Kidney (tissue), 13 donors: ENCODE measurements at regions not wholly inside any gene's neighbourhood (a gene's known extent, or its start where the extent isn't known, plus 50 kb on each side); places are given as distances from the start of the nearest gene placed in this dataset.
"Not testable (repeated sequence)": the region's sequence is repeated elsewhere in the genome, so short reads cannot be mapped to it uniquely, and the experiment has no call there.

Source experiments
- DNase-seq, 5 donors: peaks; one replicate each; pipeline ENCODE4 v3.0.0-alpha.2; 2013 to 2020
- FAIRE-seq: peaks from 2 replicates; lab custom pipeline; 2012; peaks lifted over from hg19 to GRCh38; lab: Jason Lieb, UNC
- H3K27ac ChIP-seq, 2 donors: one replicate each; pipeline ENCODE4 v1.7.0; 2013; ENCODE audit warnings: low read depth in 2 of 2, low read length in 2 of 2, inconsistent platforms in 1 of 2
- H3K27me3 ChIP-seq: one replicate; pipeline ENCODE4 v1.7.1; 2013; ENCODE audit warnings: low read length, inconsistent platforms; ENCODE audit not compliant: control insufficient read depth, insufficient read depth
- H3K36me3 ChIP-seq, 3 donors: one replicate each; pipeline versions ENCODE4 v1.7.0 to v1.7.1; 2013; ENCODE audit warnings: low read length in 3 of 3, control low read depth in 1 of 3, inconsistent platforms in 1 of 3; ENCODE audit not compliant: insufficient read depth in 3 of 3, control insufficient read depth in 2 of 3
- H3K4me1 ChIP-seq, 3 donors: one replicate each; pipeline versions ENCODE4 v1.7.0 to v1.7.1; 2013; ENCODE audit warnings: low read length in 3 of 3, inconsistent platforms in 1 of 3, low read depth in 1 of 3; ENCODE audit not compliant: control insufficient read depth in 2 of 3, insufficient read depth in 2 of 3
- H3K4me3 ChIP-seq, 3 donors: one replicate each; pipeline versions ENCODE4 v1.7.0 to v1.8.1; 2013; ENCODE audit warnings: low read length in 3 of 3, control low read depth in 1 of 3, inconsistent platforms in 1 of 3
- H3K9ac ChIP-seq, 3 donors: one replicate each; pipeline versions ENCODE4 v1.7.0 to v1.7.1; 2013; ENCODE audit warnings: low read length in 3 of 3, control low read depth in 1 of 3, inconsistent platforms in 1 of 3
- H3K9me3 ChIP-seq, 3 donors: one replicate each; pipeline versions ENCODE4 v1.7.0 to v1.7.1; 2013; ENCODE audit warnings: low read length in 3 of 3, control low read depth in 1 of 3, inconsistent platforms in 1 of 3; ENCODE audit not compliant: control insufficient read depth in 2 of 3, insufficient read depth in 1 of 3
- CTCF ChIP-seq: IDR thresholded peaks from 3 replicates; pipeline ENCODE4 v1.5.1; 2012; ENCODE audit warnings: mild to moderate bottlenecking, moderate library complexity, borderline replicate concordance; ENCODE audit not compliant: insufficient read depth; ENCODE audit errors: extremely low read depth
- intact Hi-C: fragments of 100-400 bp; cut with DNase I; formaldehyde crosslinking; loops from one replicate; pipeline ENCODE4 v1.11.1; 2022
- donor health status: control.
- donor health status: control.
- donor health status: control.
- donor health status: control.
- donor health status: control.
- donor health status: DM: yes; HTN: yes; CAD: no.
- donor health status: Normal renal cell carcinoma (clear cell type).

GRCh38 chr4:3377557-3377956, 64.2 kb upstream of the HGFAC start:
- no peak for TF ChIP-seq CTCF
- intact Hi-C loops: no loop called here
- DNase-seq: no peak
- Histone ChIP-seq H3K27me3 (no peaks in the 10 kb centered on the region), H3K27ac (no peak overlapping the region), H3K4me3 (no peak overlapping the region), H3K9ac (no peak overlapping the region), H3K9me3 (no peaks in the 10 kb centered on the region), H3K4me1 (peaks cover 0 to 4% (median 0%) of the 10 kb centered on the region in 3 donors), H3K36me3 (no peaks in the 10 kb centered on the region)
- FAIRE-seq: no peak

- H3K27me3 ChIP-seq, intact Hi-C loops, DNase-seq, FAIRE-seq, H3K9ac ChIP-seq, H3K27ac ChIP-seq, H3K36me3 ChIP-seq, H3K9me3 ChIP-seq, H3K4me1 ChIP-seq, H3K4me3 ChIP-seq: not testable (repeated sequence)
Measured at GRCh38 chr4:3380336-3380735, 61.4 kb upstream of the HGFAC start.

- H3K27me3 ChIP-seq, FAIRE-seq, DNase-seq, H3K36me3 ChIP-seq, H3K4me1 ChIP-seq, intact Hi-C loops, H3K9me3 ChIP-seq, H3K4me3 ChIP-seq, H3K9ac ChIP-seq, H3K27ac ChIP-seq: not testable (repeated sequence)
Measured at GRCh38 chr4:3381208-3381607, 60.6 kb upstream of the HGFAC start.

- TF ChIP-seq CTCF: no peak
- DNase-seq (no peak), FAIRE-seq (no peak)
- Histone ChIP-seq H3K9me3 (no peaks in the 10 kb centered on the region), H3K4me3 (no peak overlapping the region), H3K27me3 (no peaks in the 10 kb centered on the region), H3K9ac (no peak overlapping the region), H3K36me3 (no peaks in the 10 kb centered on the region), H3K27ac (no peak overlapping the region), H3K4me1 (peaks cover 0 to 9% (median 7%) of the 10 kb centered on the region in 3 donors)
- intact Hi-C loops: no loop called here
Measured at GRCh38 chr4:3382251-3382650, 59.5 kb upstream of the HGFAC start.

- Histone ChIP-seq H3K27me3 (no peaks in the 10 kb centered on the region), H3K4me1 (peaks cover 4 to 20% (median 9%) of the 10 kb centered on the region in 3 donors), H3K9me3 (no peaks in the 10 kb centered on the region), H3K4me3 (peak overlapping the region in 2 of 3 donors; percentile 77 to 78), H3K36me3 (no peaks in the 10 kb centered on the region), H3K27ac (peak overlapping the region; percentile 84 to 91), H3K9ac (peak overlapping the region in 1 of 3 donors; percentile 23)
- TF ChIP-seq CTCF: no peak
- DNase-seq (no peak), FAIRE-seq (no peak)
- intact Hi-C loops: no loop called here
Measured at GRCh38 chr4:3384391-3384770, 57.4 kb upstream of the HGFAC start.
